Activated T-cell treated with anti-CD3 and anti-CD28 coated beads, Interleukin-2, amount 50 U/mL, for 72 hours (primary cell): ENCODE measurements at regions not wholly inside any gene's neighbourhood (a gene's known extent, or its start where the extent isn't known, plus 50 kb on each side); places are given as distances from the start of the nearest gene placed in this dataset.
"Not testable (repeated sequence)": the region's sequence is repeated elsewhere in the genome, so short reads cannot be mapped to it uniquely, and the experiment has no call there.

Experiments
- ATAC-seq, 2 donors: fragments of 150-1000 bp; cut with Tn5 transposase; replicated peaks in 1 of 2; 2 replicates each; pipeline ENCODE4 v1.10.0; 2021; ENCODE audit warnings: moderate library complexity in 2 of 2, mild to moderate bottlenecking in 1 of 2
- DNase-seq, 2 donors: peaks; one replicate each; pipeline ENCODE4 v3.0.0; 2021 to 2022; ENCODE audit warnings: mixed read lengths in 1 of 2
- H3K27ac Mint-ChIP-seq: one replicate; pipeline ENCODE4 v1.8.0; 2022; ENCODE audit warnings: mild to moderate bottlenecking, moderate library complexity, mixed read lengths
- H3K27me3 Mint-ChIP-seq: one replicate; pipeline ENCODE4 v1.8.0; 2022; ENCODE audit warnings: low read depth, mixed read lengths
- H3K36me3 Mint-ChIP-seq, 2 donors: one replicate each; pipeline ENCODE4 v1.8.0; 2022; ENCODE audit warnings: mixed read lengths in 2 of 2, mild to moderate bottlenecking in 1 of 2; ENCODE audit not compliant: insufficient read depth in 2 of 2
- H3K4me1 Mint-ChIP-seq: one replicate; pipeline ENCODE4 v1.8.0; 2022; ENCODE audit warnings: low read depth, mixed read lengths
- H3K4me3 Mint-ChIP-seq, 2 donors: one replicate each; pipeline ENCODE4 v1.8.0; 2022; ENCODE audit warnings: mild to moderate bottlenecking in 2 of 2, mixed read lengths in 2 of 2, moderate library complexity in 2 of 2
- H3K9me3 Mint-ChIP-seq, 2 donors: one replicate each; pipeline ENCODE4 v1.8.0; 2022; ENCODE audit warnings: mixed read lengths in 2 of 2

GRCh38 chr6:12492929-12493328 lies 202.8 kb downstream of the EDN1 start:
- DNase-seq, H3K4me3 Mint-ChIP-seq, H3K9me3 Mint-ChIP-seq, H3K27ac Mint-ChIP-seq, ATAC-seq, H3K36me3 Mint-ChIP-seq: not testable (repeated sequence)
- H3K4me1 Mint-ChIP-seq: peaks cover 26% of the 10 kb centered on the region
- H3K27me3 Mint-ChIP-seq: peaks cover 12% of the 10 kb centered on the region

- H3K4me3 Mint-ChIP-seq: no peak overlapping the region
- ATAC-seq (no peak), DNase-seq (no peak)
- H3K27ac Mint-ChIP-seq: no peak overlapping the region
- H3K4me1 Mint-ChIP-seq: peaks cover 26% of the 10 kb centered on the region
- H3K27me3 Mint-ChIP-seq: peaks cover 14% of the 10 kb centered on the region
- H3K9me3 Mint-ChIP-seq: no peaks in the 10 kb centered on the region
- no peaks in the 10 kb centered on the region for H3K36me3 Mint-ChIP-seq
Measured at GRCh38 chr6:12493446-12493845, 203.3 kb downstream of the EDN1 start.

- no peak for DNase-seq
- peaks cover 26% of the 10 kb centered on the region for H3K4me1 Mint-ChIP-seq
- peaks cover 17% of the 10 kb centered on the region for H3K27me3 Mint-ChIP-seq
- no peaks in the 10 kb centered on the region for H3K36me3 Mint-ChIP-seq
- no peak overlapping the region for H3K27ac Mint-ChIP-seq
- H3K9me3 Mint-ChIP-seq: peaks cover 0 to 1% of the 10 kb centered on the region in 2 donors
- H3K4me3 Mint-ChIP-seq: no peak overlapping the region
- no peak for ATAC-seq
Measured at GRCh38 chr6:12494161-12494560, 204.0 kb downstream of the EDN1 start.

- Mint-ChIP-seq H3K9me3 (peaks cover 0 to 1% of the 10 kb centered on the region in 2 donors), H3K27me3 (peaks cover 17% of the 10 kb centered on the region), H3K27ac (no peak overlapping the region), H3K36me3 (no peaks in the 10 kb centered on the region), H3K4me3 (no peak overlapping the region), H3K4me1 (no peaks in the 10 kb centered on the region)
- DNase-seq (no peak), ATAC-seq (no peak)
Measured at GRCh38 chr6:12501990-12502389, 211.8 kb downstream of the EDN1 start.

GRCh38 chr6:12504325-12504966 lies 212.1 kb upstream of the PHACTR1 start:
- peak in 1 of 2 donors; percentile 10 for DNase-seq
- ATAC-seq: peak in 1 of 2 donors; percentile 49
- no peak overlapping the region for H3K4me3 Mint-ChIP-seq
- H3K9me3 Mint-ChIP-seq: peaks cover 2% of the 10 kb centered on the region in 2 donors
- no peaks in the 10 kb centered on the region for H3K4me1 Mint-ChIP-seq
- no peaks in the 10 kb centered on the region for H3K36me3 Mint-ChIP-seq
- H3K27ac Mint-ChIP-seq: no peak overlapping the region
- peaks cover 16% of the 10 kb centered on the region for H3K27me3 Mint-ChIP-seq

- peaks cover 16% of the 10 kb centered on the region for H3K27me3 Mint-ChIP-seq
- no peak overlapping the region for H3K4me3 Mint-ChIP-seq
- no peaks in the 10 kb centered on the region for H3K36me3 Mint-ChIP-seq
- no peaks in the 10 kb centered on the region for H3K4me1 Mint-ChIP-seq
- peaks cover 2% of the 10 kb centered on the region in 2 donors for H3K9me3 Mint-ChIP-seq
- ATAC-seq (no peak), DNase-seq (no peak)
- H3K27ac Mint-ChIP-seq: no peak overlapping the region
Measured at GRCh38 chr6:12505486-12505885, 211.1 kb upstream of the PHACTR1 start.

- peaks cover 16% of the 10 kb centered on the region for H3K27me3 Mint-ChIP-seq
- H3K9me3 Mint-ChIP-seq: peaks cover 2% of the 10 kb centered on the region in 2 donors
- ATAC-seq: no peak
Measured at GRCh38 chr6:12506159-12506558, 210.4 kb upstream of the PHACTR1 start.

GRCh38 chr6:12507636-12508035 lies 208.9 kb upstream of the PHACTR1 start:
- Mint-ChIP-seq H3K4me1 (no peaks in the 10 kb centered on the region), H3K9me3 (peaks cover 2% of the 10 kb centered on the region in 2 donors), H3K36me3 (no peaks in the 10 kb centered on the region), H3K27me3 (peaks cover 11% of the 10 kb centered on the region), H3K27ac (no peak overlapping the region), H3K4me3 (no peak overlapping the region)
- ATAC-seq (no peak), DNase-seq (no peak)

More at GRCh38 chr6:12506159-12506558, 210.4 kb upstream of the PHACTR1 start:
- Mint-ChIP-seq H3K36me3 (no peaks in the 10 kb centered on the region), H3K27ac (no peak overlapping the region), H3K4me1 (no peaks in the 10 kb centered on the region), H3K4me3 (no peak overlapping the region)
- DNase-seq: no peak

- Mint-ChIP-seq H3K4me1 (no peaks in the 10 kb centered on the region), H3K4me3 (no peak overlapping the region), H3K36me3 (no peaks in the 10 kb centered on the region), H3K27ac (no peak overlapping the region), H3K27me3 (peaks cover 11% of the 10 kb centered on the region), H3K9me3 (peaks cover 2% of the 10 kb centered on the region in 2 donors)
- ATAC-seq (no peak), DNase-seq (no peak)
Measured at GRCh38 chr6:12508553-12508952, 208.0 kb upstream of the PHACTR1 start.

GRCh38 chr6:12509060-12509459 lies 207.5 kb upstream of the PHACTR1 start:
- DNase-seq (no peak), ATAC-seq (no peak)
- peaks cover 11% of the 10 kb centered on the region for H3K27me3 Mint-ChIP-seq
- H3K4me3 Mint-ChIP-seq: no peak overlapping the region
- no peaks in the 10 kb centered on the region for H3K4me1 Mint-ChIP-seq
- H3K27ac Mint-ChIP-seq: no peak overlapping the region
- no peaks in the 10 kb centered on the region for H3K36me3 Mint-ChIP-seq
- peaks cover 2% of the 10 kb centered on the region in 2 donors for H3K9me3 Mint-ChIP-seq

- no peaks in the 10 kb centered on the region for H3K36me3 Mint-ChIP-seq
- no peaks in the 10 kb centered on the region for H3K27me3 Mint-ChIP-seq
- H3K4me1 Mint-ChIP-seq: no peaks in the 10 kb centered on the region
- DNase-seq (no peak), ATAC-seq (no peak)
- H3K9me3 Mint-ChIP-seq: no peaks in the 10 kb centered on the region
- no peak overlapping the region for H3K27ac Mint-ChIP-seq
- no peak overlapping the region for H3K4me3 Mint-ChIP-seq
Measured at GRCh38 chr6:12516070-12516469, 200.5 kb upstream of the PHACTR1 start.

GRCh38 chr6:12522347-12522746 lies 194.2 kb upstream of the PHACTR1 start:
- Mint-ChIP-seq H3K4me1 (no peaks in the 10 kb centered on the region), H3K27ac (no peak overlapping the region), H3K9me3 (peaks cover 0 to 5% of the 10 kb centered on the region in 2 donors), H3K4me3 (no peak overlapping the region), H3K36me3 (no peaks in the 10 kb centered on the region), H3K27me3 (peaks cover 22% of the 10 kb centered on the region)
- no peak for ATAC-seq
- no peak for DNase-seq

GRCh38 chr6:12523726-12524125 lies 192.8 kb upstream of the PHACTR1 start:
- H3K27ac Mint-ChIP-seq: no peak overlapping the region
- H3K27me3 Mint-ChIP-seq: peaks cover 29% of the 10 kb centered on the region
- H3K4me3 Mint-ChIP-seq: no peak overlapping the region
- H3K9me3 Mint-ChIP-seq: peaks cover 0 to 5% of the 10 kb centered on the region in 2 donors
- no peaks in the 10 kb centered on the region for H3K4me1 Mint-ChIP-seq
- no peak for ATAC-seq
- H3K36me3 Mint-ChIP-seq: no peaks in the 10 kb centered on the region
- no peak for DNase-seq

- DNase-seq (no peak), ATAC-seq (no peak)
- peaks cover 35% of the 10 kb centered on the region for H3K27me3 Mint-ChIP-seq
- no peaks in the 10 kb centered on the region for H3K36me3 Mint-ChIP-seq
- H3K27ac Mint-ChIP-seq: no peak overlapping the region
- peaks cover 0 to 5% of the 10 kb centered on the region in 2 donors for H3K9me3 Mint-ChIP-seq
- H3K4me3 Mint-ChIP-seq: no peak overlapping the region
- H3K4me1 Mint-ChIP-seq: no peaks in the 10 kb centered on the region
Measured at GRCh38 chr6:12525276-12525675, 191.3 kb upstream of the PHACTR1 start.
